DND-41 (cell line): ENCODE measurements at regions not wholly inside any gene's neighbourhood (a gene's known extent, or its start where the extent isn't known, plus 50 kb on each side); places are given as distances from the start of the nearest gene placed in this dataset.

Experiments
- EZH2 ChIP-seq: IDR thresholded peaks from 3 replicates; pipeline ENCODE4 v1.6.1; 2012; ENCODE audit warnings: borderline replicate concordance, low read depth, mild to moderate bottlenecking, moderate library complexity, low read length, inconsistent platforms; ENCODE audit not compliant: severe bottlenecking
- TF ChIP-seq, protein P1 (sequence below): IDR thresholded peaks from 2 replicates; pipeline ENCODE4 v1.5.1; 2012; ENCODE audit warnings: borderline replicate concordance, low read length, moderate library complexity, mild to moderate bottlenecking; ENCODE audit not compliant: poor library complexity, severe bottlenecking; ENCODE audit errors: extremely low read depth

DNA sequence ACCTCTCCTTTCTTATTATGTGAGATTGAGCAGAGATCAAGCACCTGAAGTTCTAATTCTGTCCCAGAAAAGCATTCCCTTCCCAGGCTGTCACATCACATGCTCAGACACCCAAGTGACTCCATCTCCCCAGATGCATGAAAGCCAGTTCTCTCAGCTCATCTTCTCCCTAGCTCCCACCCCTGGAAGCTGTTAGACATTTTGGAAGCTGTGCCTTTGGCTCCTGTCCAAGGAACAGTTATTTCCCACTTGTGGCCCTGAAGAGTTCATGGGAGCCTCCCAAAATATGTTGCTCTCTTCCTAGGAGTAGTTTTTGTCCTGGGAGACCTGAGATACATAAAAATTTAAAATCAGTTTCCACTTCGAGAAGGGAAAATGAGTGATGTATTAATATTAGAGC, 161.4 kb upstream of the GAS1 start:
- TF ChIP-seq, protein P1, sequence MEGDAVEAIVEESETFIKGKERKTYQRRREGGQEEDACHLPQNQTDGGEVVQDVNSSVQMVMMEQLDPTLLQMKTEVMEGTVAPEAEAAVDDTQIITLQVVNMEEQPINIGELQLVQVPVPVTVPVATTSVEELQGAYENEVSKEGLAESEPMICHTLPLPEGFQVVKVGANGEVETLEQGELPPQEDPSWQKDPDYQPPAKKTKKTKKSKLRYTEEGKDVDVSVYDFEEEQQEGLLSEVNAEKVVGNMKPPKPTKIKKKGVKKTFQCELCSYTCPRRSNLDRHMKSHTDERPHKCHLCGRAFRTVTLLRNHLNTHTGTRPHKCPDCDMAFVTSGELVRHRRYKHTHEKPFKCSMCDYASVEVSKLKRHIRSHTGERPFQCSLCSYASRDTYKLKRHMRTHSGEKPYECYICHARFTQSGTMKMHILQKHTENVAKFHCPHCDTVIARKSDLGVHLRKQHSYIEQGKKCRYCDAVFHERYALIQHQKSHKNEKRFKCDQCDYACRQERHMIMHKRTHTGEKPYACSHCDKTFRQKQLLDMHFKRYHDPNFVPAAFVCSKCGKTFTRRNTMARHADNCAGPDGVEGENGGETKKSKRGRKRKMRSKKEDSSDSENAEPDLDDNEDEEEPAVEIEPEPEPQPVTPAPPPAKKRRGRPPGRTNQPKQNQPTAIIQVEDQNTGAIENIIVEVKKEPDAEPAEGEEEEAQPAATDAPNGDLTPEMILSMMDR = no peak
- no peak for TF ChIP-seq EZH2
